ENCODE measurements at regions not wholly inside any gene's neighbourhood (a gene's known extent, or its start where the extent isn't known, plus 50 kb on each side); places are given as distances from the start of the nearest gene placed in this dataset.

GRCh38 chrX:110578270-110578669 is 217.3 kb downstream of the CHRDL1 start:
- intact Hi-C loops (cut with DNase I) = no loop called here
- no peak for DNase-seq

- intact Hi-C loops (cut with DNase I) = no loop called here
- no peak for DNase-seq
Measured at GRCh38 chrX:110584083-110584482, 211.5 kb downstream of the CHRDL1 start.

DNA sequence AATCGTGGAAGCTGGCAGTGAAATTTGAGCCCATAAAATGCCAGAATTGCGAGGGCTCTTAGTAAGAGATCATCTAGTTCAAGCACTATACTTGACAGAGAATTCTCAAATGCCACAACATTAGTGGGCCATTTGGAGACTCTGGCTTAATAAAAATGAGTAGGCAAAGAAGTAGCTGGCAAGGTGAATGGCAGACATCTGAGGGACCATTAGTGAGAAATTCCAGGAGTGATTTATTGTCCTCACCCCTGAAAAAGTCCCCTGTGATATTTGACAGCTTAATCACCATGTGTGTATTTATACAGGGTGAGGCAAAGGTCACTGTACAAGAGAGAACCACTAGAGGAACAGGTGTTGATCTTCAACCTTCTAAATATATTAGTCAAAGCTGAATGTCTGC is 207.5 kb downstream of the CHRDL1 start:
- intact Hi-C loops (cut with DNase I) = no loop called here

GRCh38 chrX:110588853-110589252 is 206.8 kb downstream of the CHRDL1 start:
- intact Hi-C loops (cut with DNase I) = no loop called here

More for the DNA sequence above, 207.5 kb downstream of the CHRDL1 start:
- no peak for DNase-seq

GRCh38 chrX:110600745-110601310 is 194.8 kb downstream of the CHRDL1 start:
- intact Hi-C loops (cut with DNase I) = no loop called here

More at GRCh38 chrX:110588853-110589252, 206.8 kb downstream of the CHRDL1 start:
- no peak for DNase-seq

DNA sequence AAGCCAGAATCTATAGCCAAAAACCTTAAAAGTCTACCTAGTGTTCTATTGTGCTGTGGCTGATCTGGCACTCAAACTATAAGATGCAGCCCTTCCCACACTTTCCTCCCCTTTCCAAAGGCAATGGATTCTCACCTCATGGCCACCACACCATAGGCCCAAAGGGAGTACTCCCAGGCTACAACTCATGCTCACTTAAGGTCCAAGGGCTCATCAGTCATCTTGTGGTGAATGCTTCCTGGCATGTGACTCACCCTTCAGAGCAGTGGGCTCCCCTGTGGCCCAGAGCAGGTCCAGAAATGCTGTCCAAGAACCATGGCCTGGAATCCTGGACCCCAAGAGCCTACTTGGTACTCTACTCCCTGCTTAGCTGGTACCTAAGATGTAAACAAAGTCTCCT is 181.0 kb downstream of the CHRDL1 start:
- DNase-seq = no peak
- intact Hi-C loops (cut with DNase I) = no loop called here

More at GRCh38 chrX:110600745-110601310, 194.8 kb downstream of the CHRDL1 start:
- DNase-seq = no peak

All from head of caudate nucleus (tissue), 42 donors.